K562 (cell line): ENCODE measurements at regions not wholly inside any gene's neighbourhood (a gene's known extent, or its start where the extent isn't known, plus 50 kb on each side); places are given as distances from the start of the nearest gene placed in this dataset.

Experiments used
- ATAC-seq: fragments of 200-7000 bp; cut with Tn5 transposase; 3 replicates; pipeline ENCODE4 v1.9.1; 2020; ENCODE audit warnings: moderate library complexity
- BruUV-seq: library from RNA; stranded (reverse); fragments of 400-500 nt; replicated peaks from 2 replicates; lab custom pipeline; 2021; lab: Mats Ljungman, UMichigan
- CTCF ChIA-PET: fragments of 300-600 bp; formaldehyde crosslinking; extraction: SDS; loops from one replicate; lab custom pipeline; 2021; ENCODE audit warnings: low intra/inter-chr PET ratio; lab: Yijun Ruan, JAX
- POLR2A ChIA-PET: fragments of 300-600, 350-650 bp; sonication (Branson Sonifier 250); formaldehyde crosslinking; extraction: SDS; loops from one replicate; lab custom pipeline; 2021; ENCODE audit warnings: antibody characterized with exemption, inconsistent platforms; lab: Yijun Ruan, JAX
- DNase-seq, 4 experiments: peaks; one replicate each; pipeline versions ENCODE4 v3.0.0 to v3.0.0-alpha.2; 2011 to 2018; ENCODE audit warnings: low spot score in 3 of 4, mixed read lengths in 3 of 4; ENCODE audit errors: extremely low read depth in 1 of 4
- FAIRE-seq: peaks from 2 replicates; lab custom pipeline; 2011; peaks lifted over from hg19 to GRCh38; lab: Jason Lieb, UNC
- H2AFZ ChIP-seq: 2 replicates; pipeline ENCODE4 v1.6.0; 2011; ENCODE audit warnings: low read depth, low read length, control low read depth, inconsistent platforms
- H3K27ac ChIP-seq: fragments of 200-600 bp; 3 replicates; pipeline ENCODE4 v1.8.0; 2011; ENCODE audit warnings: low read depth, mild to moderate bottlenecking, control low read depth, inconsistent platforms, low read length, moderate library complexity, mixed read lengths; ENCODE audit errors: extremely low read depth
- H3K27me3 ChIP-seq, 2 experiments: fragments of 300-600 bp in 1 of 2; 2 replicates in 1 of 2; 3 replicates in 1 of 2; pipeline versions ENCODE4 v1.6.0 to v1.8.0; 2011; ENCODE audit warnings: inconsistent platforms in 2 of 2, low read length in 2 of 2, mild to moderate bottlenecking in 1 of 2, mixed read lengths in 1 of 2, moderate library complexity in 1 of 2; ENCODE audit not compliant: control insufficient read depth in 2 of 2, insufficient read depth in 2 of 2
- H3K36me3 ChIP-seq: fragments of 300-600 bp; 3 replicates; pipeline ENCODE4 v1.8.0; 2011; ENCODE audit warnings: mild to moderate bottlenecking, low read length, inconsistent platforms; ENCODE audit not compliant: control insufficient read depth, insufficient read depth
- H3K4me1 ChIP-seq, 2 experiments: fragments of 200-600 bp in 1 of 2; replicated peaks in 1 of 2; 2 replicates in 1 of 2; 3 replicates in 1 of 2; pipeline versions ENCODE4 v1.5.1 to v1.8.0; 2011; ENCODE audit warnings: inconsistent platforms in 2 of 2, low read length in 2 of 2, mild to moderate bottlenecking in 1 of 2, mixed read lengths in 1 of 2, moderate library complexity in 1 of 2; ENCODE audit not compliant: control insufficient read depth in 2 of 2, insufficient read depth in 2 of 2
- H3K4me2 ChIP-seq: 2 replicates; pipeline ENCODE4 v1.6.1; 2011; ENCODE audit warnings: low read length, control low read depth, inconsistent platforms, mixed read lengths; ENCODE audit not compliant: insufficient read depth
- H3K4me3 ChIP-seq: fragments of 200-600 bp; sonication (generic), shearing (Covaris generic); 2 replicates; pipeline ENCODE4 v1.5.1; 2016; ENCODE audit warnings: control low read depth, inconsistent platforms
- H3K79me2 ChIP-seq: fragments of 200-600 bp; 3 replicates; pipeline ENCODE4 v1.8.0; 2011; ENCODE audit warnings: low read length, inconsistent platforms; ENCODE audit not compliant: control insufficient read depth, insufficient read depth
- H3K9ac ChIP-seq, 2 experiments: 2 replicates each; pipeline versions ENCODE4 v1.6.0 to v1.6.1; 2011; ENCODE audit warnings: low read depth in 2 of 2, low read length in 2 of 2, control low read depth in 1 of 2, inconsistent platforms in 1 of 2, mild to moderate bottlenecking in 1 of 2, mixed read lengths in 1 of 2; ENCODE audit not compliant: insufficient read depth in 1 of 2
- H3K9me1 ChIP-seq: one replicate; pipeline ENCODE4 v1.6.0; 2011; ENCODE audit warnings: inconsistent platforms, mild to moderate bottlenecking, low read length, moderate library complexity; ENCODE audit not compliant: control insufficient read depth, insufficient read depth
- H3K9me3 ChIP-seq: replicated peaks from 2 replicates; pipeline ENCODE4 v1.5.1; 2011; ENCODE audit warnings: low read depth, low read length, inconsistent platforms; ENCODE audit not compliant: control insufficient read depth, insufficient read depth
- H4K20me1 ChIP-seq: replicated peaks from 2 replicates; pipeline ENCODE4 v1.6.1; 2011; ENCODE audit warnings: low read length, inconsistent platforms, mixed read lengths; ENCODE audit not compliant: control insufficient read depth, insufficient read depth
- KDM4B ChIP-seq, 2 experiments: fragments of 450-650 bp in 1 of 2; sonication (generic) in 1 of 2; IDR thresholded peaks; 2 replicates each; pipeline ENCODE4 v1.6.1; 2016 to 2017; ENCODE audit warnings: borderline replicate concordance in 2 of 2, antibody characterized with exemption in 1 of 2, low read depth in 1 of 2, mild to moderate bottlenecking in 1 of 2
- RAD51 ChIP-seq: fragments of 450-650 bp; IDR thresholded peaks from 2 replicates; pipeline ENCODE4 v1.7.1; 2016; ENCODE audit warnings: low read depth, mild to moderate bottlenecking, borderline replicate concordance
- RFX7 ChIP-seq: fragments of 250-450 bp; sonication (Bioruptor Pico); IDR thresholded peaks from 2 replicates; pipeline ENCODE4 v1.5.1; 2021; ENCODE audit warnings: mild to moderate bottlenecking
- TAF1 ChIP-seq: IDR thresholded peaks from 2 replicates; pipeline ENCODE4 v1.6.1; 2011; ENCODE audit warnings: mild to moderate bottlenecking, low read length, moderate library complexity; ENCODE audit not compliant: insufficient read depth, control insufficient read depth, severe bottlenecking; ENCODE audit errors: extremely low read depth
- THRAP3 ChIP-seq: fragments of 450-650 bp; IDR thresholded peaks from 2 replicates; pipeline ENCODE4 v1.6.1; 2016; ENCODE audit warnings: mild to moderate bottlenecking, inconsistent platforms, borderline replicate concordance
- XRCC4 ChIP-seq: IDR thresholded peaks from one replicate; pipeline ENCODE4 v1.6.1; 2011; ENCODE audit not compliant: insufficient read depth, insufficient read length; ENCODE audit errors: extremely low read depth
- ZFPM2 ChIP-seq: fragments of 250-450 bp; sonication (Bioruptor Pico); IDR thresholded peaks from 2 replicates; pipeline ENCODE4 v1.5.1; 2022; ENCODE audit warnings: mild to moderate bottlenecking
- ZNF121 ChIP-seq: sonication (generic); formaldehyde crosslinking; conservative IDR thresholded peaks from 2 replicates; pipeline ENCODE4 v1.8.0; 2022; ENCODE audit warnings: missing genetic modification reagents
- ZNF431 ChIP-seq: sonication (generic); formaldehyde crosslinking; IDR thresholded peaks from 2 replicates; pipeline ENCODE4 v1.8.0; 2022; ENCODE audit warnings: mild to moderate bottlenecking, missing genetic modification reagents
- ZNF699 ChIP-seq: fragments of 250-450 bp; sonication (Bioruptor Pico); IDR thresholded peaks from 2 replicates; pipeline ENCODE4 v1.8.0; 2021; ENCODE audit warnings: mild to moderate bottlenecking, moderate library complexity; ENCODE audit not compliant: insufficient replicate concordance
- ZNF778 ChIP-seq: fragments of 450-650 bp; formaldehyde crosslinking; IDR thresholded peaks from 2 replicates; pipeline ENCODE4 v1.4.0; 2020; ENCODE audit warnings: mild to moderate bottlenecking, moderate library complexity
- WGBS: fragments of 100-300 bp; shearing (Covaris generic); methylation state at CpG from one replicate; pipeline ENCODE4 v1.1.6; 2016; ENCODE audit warnings: low coverage, mixed read lengths; ENCODE audit not compliant: insufficient coverage; ENCODE audit errors: missing lambda C conversion rate; 5-methylcytosine and 5-hydroxymethylcytosine counted together
- in situ Hi-C: fragments of 300-500 bp; cut with MboI; formaldehyde crosslinking; loops from 4 replicates; pipeline ENCODE4 v1.15.0; 2018; ENCODE audit warnings: inconsistent platforms, mixed read lengths
- intact Hi-C: fragments of 100-400 bp; cut with micrococcal nuclease; formaldehyde crosslinking; loops from 2 replicates; pipeline ENCODE4 v1.14.2; 2022

DNA sequence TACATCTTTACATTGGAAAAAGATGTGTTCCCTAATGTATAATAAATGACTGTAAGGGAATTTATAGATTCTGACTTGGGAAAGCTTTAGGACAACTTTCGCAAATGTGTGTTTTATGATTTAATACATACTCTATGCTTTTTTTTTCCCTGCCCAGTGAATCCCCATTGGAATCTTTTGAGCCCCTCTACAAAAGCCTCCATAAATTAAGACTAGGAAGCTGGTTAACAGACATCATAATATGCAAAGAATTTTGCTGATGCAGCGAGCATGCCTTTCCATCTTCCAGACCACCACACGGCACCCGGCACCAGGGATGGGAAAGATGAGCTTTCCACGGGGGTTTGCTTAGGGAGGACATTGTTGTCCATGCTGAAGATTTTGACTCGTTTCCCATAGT is 156.1 kb upstream of the IVNS1ABP start:
- TF ChIP-seq ZNF431 (CRISPR knock-in tag) (no peak), XRCC4 (no peak), TAF1 (no peak), ZFPM2 (no peak), ZNF121 (CRISPR knock-in tag) (no peak), THRAP3 (no peak), RAD51 (no peak), KDM4B (IDR thresholded peaks at IDR 0.05; ENCODE audit: borderline replicate concordance in 2 of 2, low read depth in 1 of 2) (no peak), ZNF778 (no peak), RFX7 (no peak), ZNF699 (no peak)
- Histone ChIP-seq H3K4me3 (no peak overlapping the region), H3K4me1 (no peaks in the 10 kb centered on the region), H3K4me2 (no peak overlapping the region), H2AFZ (no peak overlapping the region), H3K9me3 (no peaks in the 10 kb centered on the region), H3K9me1 (no peaks in the 10 kb centered on the region), H4K20me1 (no peaks in the 10 kb centered on the region), H3K9ac (no peak overlapping the region), H3K27ac (no peak overlapping the region), H3K79me2 (no peaks in the 10 kb centered on the region), H3K36me3 (no peaks in the 10 kb centered on the region), H3K27me3 (peaks cover 0 to 4% of the 10 kb centered on the region in 2 experiments; a peak in 3 of 5 replicates)
- ATAC-seq, result no peak
- ChIA-PET POLR2A (interaction anchor here (0.6 to 1.0 kb wide), 3 partner anchors 8 to 223 kb away, joined by 3 to 4 read pairs (median 3); no protein-coding TSS in a partner anchor), CTCF (interaction anchor here (0.7 kb wide), 1 partner anchor 10 kb away, joined by 3 read pairs; no protein-coding TSS in a partner anchor)
- 7% methylated on average over 6 of the region's 6 CpGs for WGBS
- in situ Hi-C loops (no loop called here), intact Hi-C loops (no loop called here)
- BruUV-seq, result no TSS peak
- no peak for FAIRE-seq
- DNase-seq, result no peak
